Stomach (tissue), 4 donors: ENCODE measurements at regions not wholly inside any gene's neighbourhood (a gene's known extent, or its start where the extent isn't known, plus 50 kb on each side); places are given as distances from the start of the nearest gene placed in this dataset.

Experiments
- POLR2A ChIP-seq, 4 donors: fragments of 450-650 bp; IDR thresholded peaks; one replicate each; pipeline ENCODE4 v1.6.1; 2016; ENCODE audit warnings: antibody characterized with exemption in 4 of 4, control low read depth in 2 of 4, mild to moderate bottlenecking in 1 of 4, moderate library complexity in 1 of 4
- POLR2AphosphoS5 ChIP-seq, 3 donors: sonication (generic); formaldehyde crosslinking; IDR thresholded peaks; one replicate each; pipeline ENCODE4 v1.6.1; 2016; ENCODE audit warnings: antibody characterized with exemption in 3 of 3
- TF ChIP-seq, protein P1 (sequence below), 7 experiments: fragments of 450-650 bp in 4 of 7; fragments of 200-600 bp in 3 of 7; sonication (generic) in 3 of 7; IDR thresholded peaks; one replicate each; pipeline ENCODE4 v1.5.1; 2016 to 2019; ENCODE audit warnings: antibody characterized with exemption in 7 of 7, control low read depth in 2 of 7, mild to moderate bottlenecking in 1 of 7

- TF ChIP-seq POLR2A (IDR thresholded peaks at IDR 0.05): no peak
- TF ChIP-seq, protein P1, sequence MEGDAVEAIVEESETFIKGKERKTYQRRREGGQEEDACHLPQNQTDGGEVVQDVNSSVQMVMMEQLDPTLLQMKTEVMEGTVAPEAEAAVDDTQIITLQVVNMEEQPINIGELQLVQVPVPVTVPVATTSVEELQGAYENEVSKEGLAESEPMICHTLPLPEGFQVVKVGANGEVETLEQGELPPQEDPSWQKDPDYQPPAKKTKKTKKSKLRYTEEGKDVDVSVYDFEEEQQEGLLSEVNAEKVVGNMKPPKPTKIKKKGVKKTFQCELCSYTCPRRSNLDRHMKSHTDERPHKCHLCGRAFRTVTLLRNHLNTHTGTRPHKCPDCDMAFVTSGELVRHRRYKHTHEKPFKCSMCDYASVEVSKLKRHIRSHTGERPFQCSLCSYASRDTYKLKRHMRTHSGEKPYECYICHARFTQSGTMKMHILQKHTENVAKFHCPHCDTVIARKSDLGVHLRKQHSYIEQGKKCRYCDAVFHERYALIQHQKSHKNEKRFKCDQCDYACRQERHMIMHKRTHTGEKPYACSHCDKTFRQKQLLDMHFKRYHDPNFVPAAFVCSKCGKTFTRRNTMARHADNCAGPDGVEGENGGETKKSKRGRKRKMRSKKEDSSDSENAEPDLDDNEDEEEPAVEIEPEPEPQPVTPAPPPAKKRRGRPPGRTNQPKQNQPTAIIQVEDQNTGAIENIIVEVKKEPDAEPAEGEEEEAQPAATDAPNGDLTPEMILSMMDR (IDR thresholded peaks at IDR 0.05): no peak
- TF ChIP-seq POLR2AphosphoS5 (IDR thresholded peaks at IDR 0.05): no peak
These were observed 76.9 kb upstream of the FAM9B start for GRCh38 chrX:9110808-9111207.
